Esophagus squamous epithelium (tissue), 4 donors: ENCODE measurements at regions not wholly inside any gene's neighbourhood (a gene's known extent, or its start where the extent isn't known, plus 50 kb on each side); places are given as distances from the start of the nearest gene placed in this dataset.

Experiments
- POLR2A ChIP-seq, 4 donors: fragments of 450-650 bp; IDR thresholded peaks; one replicate each; pipeline ENCODE4 v1.6.1; 2017; ENCODE audit warnings: antibody characterized with exemption in 4 of 4, mild to moderate bottlenecking in 4 of 4, moderate library complexity in 3 of 4
- TF ChIP-seq, protein P1 (sequence below), 6 experiments: fragments of 450-650 bp in 4 of 6; fragments of 200-600 bp in 2 of 6; sonication (generic) in 2 of 6; IDR thresholded peaks; one replicate each; pipeline ENCODE4 v1.5.1; 2016 to 2019; ENCODE audit warnings: antibody characterized with exemption in 6 of 6, mild to moderate bottlenecking in 4 of 6, moderate library complexity in 4 of 6

DNA sequence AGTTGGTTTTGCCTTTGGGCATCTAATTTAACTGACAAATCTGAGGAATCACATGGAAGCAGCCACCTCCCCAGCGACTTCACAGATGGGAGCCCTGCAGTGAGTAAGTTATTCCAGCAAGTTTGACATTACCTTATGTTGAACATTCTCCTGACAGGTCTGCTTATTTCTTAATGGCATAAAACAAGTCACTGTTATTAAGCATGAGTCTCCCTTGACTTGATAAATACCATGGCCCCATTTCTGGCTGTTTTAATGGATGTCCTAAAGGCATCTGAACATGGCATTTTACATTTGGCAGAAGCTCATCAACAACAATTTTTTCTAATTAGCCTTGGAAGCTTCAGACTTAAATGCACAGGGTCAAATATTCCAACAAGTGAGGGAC is 92.6 kb upstream of the CREB1 start:
- no peak for TF ChIP-seq POLR2A (IDR thresholded peaks at IDR 0.05)
- TF ChIP-seq, protein P1, sequence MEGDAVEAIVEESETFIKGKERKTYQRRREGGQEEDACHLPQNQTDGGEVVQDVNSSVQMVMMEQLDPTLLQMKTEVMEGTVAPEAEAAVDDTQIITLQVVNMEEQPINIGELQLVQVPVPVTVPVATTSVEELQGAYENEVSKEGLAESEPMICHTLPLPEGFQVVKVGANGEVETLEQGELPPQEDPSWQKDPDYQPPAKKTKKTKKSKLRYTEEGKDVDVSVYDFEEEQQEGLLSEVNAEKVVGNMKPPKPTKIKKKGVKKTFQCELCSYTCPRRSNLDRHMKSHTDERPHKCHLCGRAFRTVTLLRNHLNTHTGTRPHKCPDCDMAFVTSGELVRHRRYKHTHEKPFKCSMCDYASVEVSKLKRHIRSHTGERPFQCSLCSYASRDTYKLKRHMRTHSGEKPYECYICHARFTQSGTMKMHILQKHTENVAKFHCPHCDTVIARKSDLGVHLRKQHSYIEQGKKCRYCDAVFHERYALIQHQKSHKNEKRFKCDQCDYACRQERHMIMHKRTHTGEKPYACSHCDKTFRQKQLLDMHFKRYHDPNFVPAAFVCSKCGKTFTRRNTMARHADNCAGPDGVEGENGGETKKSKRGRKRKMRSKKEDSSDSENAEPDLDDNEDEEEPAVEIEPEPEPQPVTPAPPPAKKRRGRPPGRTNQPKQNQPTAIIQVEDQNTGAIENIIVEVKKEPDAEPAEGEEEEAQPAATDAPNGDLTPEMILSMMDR (IDR thresholded peaks at IDR 0.05) = no peak
